NCI-H1048 (cell line): ENCODE measurements at regions not wholly inside any gene's neighbourhood (a gene's known extent, or its start where the extent isn't known, plus 50 kb on each side); places are given as distances from the start of the nearest gene placed in this dataset.
"Not testable (repeated sequence)": the region's sequence is repeated elsewhere in the genome, so short reads cannot be mapped to it uniquely, and the experiment has no call there.

Source experiments
- DNase-seq: peaks from one replicate; lab custom pipeline; 2025; lab: John Stamatoyannopoulos, UW

DNA sequence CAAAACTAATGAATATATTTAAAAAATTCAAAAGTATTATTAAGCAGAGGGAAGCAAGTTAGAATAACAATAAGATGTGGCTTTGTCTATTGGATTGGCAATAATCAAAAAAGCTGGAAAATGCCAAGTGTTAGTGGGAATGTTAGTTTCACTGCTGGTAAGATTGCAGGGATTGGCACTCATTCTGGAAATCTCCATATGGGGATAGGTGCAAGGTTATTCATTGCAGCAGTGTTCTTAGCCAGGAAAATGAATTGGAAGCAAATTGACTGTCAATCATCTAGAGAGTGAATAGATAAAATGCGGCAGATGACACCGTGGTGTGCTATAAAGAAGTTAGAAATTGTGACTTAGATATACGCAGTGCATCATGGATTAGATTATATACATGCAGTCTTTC, 1615.5 kb upstream of the PCDH7 start:
- DNase-seq, result no peak

DNA sequence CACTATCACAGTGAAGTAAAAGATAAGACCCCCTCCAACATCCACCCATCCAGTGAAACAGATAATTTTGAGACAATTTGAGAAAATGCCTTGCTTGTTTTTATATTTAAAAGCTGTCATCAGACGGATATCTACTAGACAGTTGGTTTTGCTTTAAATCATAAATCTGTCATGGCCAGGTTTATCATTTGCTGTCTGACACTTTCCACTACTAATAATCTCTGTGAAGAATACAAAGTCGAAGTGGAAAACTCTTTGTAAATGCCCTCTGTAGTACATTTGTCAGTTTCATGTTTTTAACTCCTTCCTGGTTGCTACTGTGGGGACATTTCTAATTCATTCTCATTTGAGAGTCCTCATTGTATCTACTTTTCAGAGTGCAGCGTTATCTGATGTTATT, 1606.2 kb upstream of the PCDH7 start:
- DNase-seq, result no peak

DNA sequence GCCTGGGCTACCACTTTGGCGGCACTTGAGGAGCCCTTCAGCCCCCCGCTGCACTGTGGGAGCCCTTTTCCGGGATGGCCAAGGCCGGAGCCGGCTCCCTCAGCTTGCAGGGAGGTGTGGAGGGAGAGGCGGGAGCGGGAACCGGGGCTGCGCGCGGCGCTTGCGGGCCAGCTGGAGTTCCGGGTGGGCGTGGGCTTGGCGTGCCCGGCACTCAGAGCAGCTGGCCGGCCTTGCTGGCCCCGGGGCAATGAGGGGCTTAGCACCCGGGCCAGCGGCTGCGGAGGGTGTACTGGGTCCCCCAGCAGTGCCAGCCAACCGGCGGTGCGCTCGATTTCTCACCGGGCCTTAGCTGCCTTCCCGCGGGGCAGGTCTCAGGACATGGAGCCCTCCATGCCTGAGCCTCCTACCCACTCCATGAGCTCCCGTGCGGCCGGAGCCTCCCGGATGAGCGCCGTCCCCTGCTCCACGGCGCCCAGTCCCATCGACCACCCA, 1602.9 kb upstream of the PCDH7 start:
- DNase-seq, result not testable (repeated sequence)

DNA sequence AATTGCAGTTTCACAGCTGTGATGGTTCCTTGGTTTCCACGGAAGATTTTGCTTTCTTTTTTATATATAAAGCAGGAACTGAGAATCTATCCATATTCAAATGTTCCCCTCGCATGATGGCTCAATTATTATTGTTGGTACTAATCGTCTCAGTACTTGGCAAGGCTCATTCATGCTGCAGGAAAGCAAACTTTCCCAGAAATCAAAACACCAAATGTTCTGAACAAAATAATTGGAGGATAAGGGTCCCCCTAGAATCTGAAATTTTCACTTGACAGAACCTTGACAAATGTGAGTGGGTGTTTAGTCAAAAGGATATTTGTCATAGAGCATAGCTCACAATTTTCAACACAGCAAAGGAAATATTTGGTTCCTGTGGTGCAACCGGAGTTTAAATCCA, 1598.6 kb upstream of the PCDH7 start:
- DNase-seq, result no peak

DNA sequence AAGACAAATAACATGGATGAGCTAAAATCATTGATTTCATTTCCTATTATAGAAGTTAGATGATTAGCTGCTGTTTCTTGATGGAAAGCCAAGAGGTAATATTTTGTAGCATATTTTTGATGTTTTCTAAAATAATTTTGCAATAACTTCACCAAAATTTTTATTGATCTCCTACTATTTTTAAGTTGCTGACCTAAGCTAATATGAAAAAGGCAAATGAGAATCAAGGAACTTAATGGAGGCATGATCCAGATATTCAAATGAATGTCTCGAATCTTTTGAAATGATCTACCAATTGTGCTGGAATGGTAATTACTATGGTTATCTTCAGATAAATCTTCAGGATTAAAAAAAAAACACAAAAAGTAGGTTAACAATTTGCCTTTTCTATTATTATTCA, 1591.4 kb upstream of the PCDH7 start:
- DNase-seq, result no peak

DNA sequence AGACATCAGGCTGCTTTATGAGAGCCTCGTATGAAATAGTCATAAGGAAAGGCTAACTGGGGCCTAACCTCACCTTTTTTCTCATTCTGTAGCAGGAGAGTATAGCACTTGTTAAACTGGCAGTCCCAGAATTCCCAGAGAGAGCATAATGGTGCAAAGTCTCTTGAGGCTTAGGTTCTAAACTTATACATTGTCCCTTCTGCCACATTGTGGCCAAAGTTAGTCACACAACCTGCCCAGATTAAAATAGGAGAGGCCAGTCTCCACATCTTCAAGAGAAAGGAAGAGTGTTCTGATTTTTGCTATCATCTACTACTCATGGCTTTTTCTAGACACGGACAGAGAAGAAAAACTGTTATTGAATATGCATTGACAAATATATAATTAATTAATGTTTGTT, 1588.9 kb upstream of the PCDH7 start:
- DNase-seq, result no peak

DNA sequence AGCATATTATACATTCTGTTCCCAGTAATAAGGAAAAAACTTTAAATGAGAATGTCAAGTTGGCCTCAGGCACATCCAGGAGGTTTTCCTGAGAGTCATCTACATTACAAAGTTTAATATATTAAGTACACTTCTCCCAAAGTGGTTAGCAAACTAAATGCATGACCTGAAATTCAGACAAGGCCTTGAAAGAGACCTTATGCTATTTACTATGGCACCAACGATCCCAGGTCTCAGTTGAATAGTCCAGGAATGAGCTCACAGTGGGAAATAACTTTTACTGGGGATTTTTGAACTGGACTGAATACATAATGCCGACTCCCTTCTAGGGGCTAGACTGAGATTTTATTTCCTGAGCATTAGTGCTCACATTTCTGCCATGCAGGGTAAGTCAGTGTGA, 1577.5 kb upstream of the PCDH7 start:
- no peak for DNase-seq

DNA sequence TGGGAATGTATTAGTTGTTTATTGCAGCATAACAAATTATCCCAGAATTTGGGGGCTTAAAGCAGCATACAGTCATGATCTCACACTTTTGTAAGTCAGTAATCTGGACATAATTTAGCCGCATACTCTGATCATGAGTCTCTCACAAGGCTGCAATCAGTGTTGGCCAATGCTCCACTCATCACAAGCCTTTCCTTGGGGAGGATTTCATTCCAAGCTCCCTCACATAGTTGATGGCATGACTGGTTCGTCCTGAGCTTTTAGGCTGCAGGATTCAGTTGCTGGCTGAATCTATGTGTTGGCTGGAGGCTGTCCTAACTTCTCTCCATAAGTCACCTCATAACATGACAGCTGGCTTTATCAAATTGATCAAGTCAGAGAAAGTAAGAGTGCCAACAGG, 1568.6 kb upstream of the PCDH7 start:
- DNase-seq, result no peak

DNA sequence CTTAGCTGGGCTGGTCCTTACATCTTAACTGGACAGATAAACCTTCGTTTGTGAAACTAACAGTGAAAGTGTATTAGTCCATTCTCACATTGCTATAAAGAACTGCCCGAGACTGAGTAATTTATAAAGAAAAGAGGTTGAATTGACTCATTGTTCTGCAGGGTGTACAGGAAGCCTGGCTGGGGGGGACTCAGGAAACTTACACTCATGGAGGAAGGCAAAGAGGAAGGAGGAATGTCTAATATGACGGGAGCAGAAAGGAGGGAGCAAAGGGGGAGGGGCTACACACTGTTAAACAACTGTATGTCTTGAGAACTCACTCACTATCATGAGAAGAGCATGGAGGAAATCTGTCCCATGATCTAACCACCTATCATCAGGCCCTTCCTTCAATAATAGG, 1566.5 kb upstream of the PCDH7 start:
- DNase-seq, result no peak

DNA sequence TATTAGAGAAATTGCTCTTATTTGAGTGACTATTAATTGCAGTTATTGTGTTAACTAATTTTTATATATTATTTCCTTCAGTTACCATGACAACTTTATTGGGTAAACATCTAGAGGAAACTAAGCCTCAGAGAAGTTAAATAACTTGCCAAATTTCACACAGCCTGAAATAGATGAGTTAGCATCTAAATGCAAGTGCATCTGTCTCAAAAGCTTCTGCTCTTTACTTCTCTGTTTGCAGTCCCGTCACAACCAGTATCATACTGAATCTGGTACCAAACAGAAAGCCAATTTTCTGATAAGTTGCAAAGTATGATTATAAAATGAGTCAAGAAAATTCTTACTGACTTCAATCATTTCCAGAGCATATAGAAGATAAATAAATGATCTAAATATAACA, 1544.9 kb upstream of the PCDH7 start:
- no peak for DNase-seq

DNA sequence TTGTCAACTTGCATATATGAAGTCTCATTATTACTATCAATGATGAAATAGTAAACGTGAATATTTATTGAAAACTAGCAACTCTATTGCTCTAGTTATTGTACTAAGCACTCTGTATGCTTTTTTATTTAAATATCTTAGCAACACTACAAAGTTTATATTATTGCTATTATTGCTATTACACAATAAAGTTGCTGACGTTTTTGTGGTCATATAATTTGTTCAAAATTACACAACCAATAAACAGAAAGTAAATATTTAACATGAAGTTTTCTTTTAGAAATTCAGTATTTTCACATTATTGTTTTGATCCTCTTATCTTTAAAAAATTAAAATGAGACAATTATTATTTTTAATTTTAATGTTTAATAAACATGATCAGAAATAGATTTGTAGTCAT, 1521.1 kb upstream of the PCDH7 start:
- DNase-seq, result no peak

DNA sequence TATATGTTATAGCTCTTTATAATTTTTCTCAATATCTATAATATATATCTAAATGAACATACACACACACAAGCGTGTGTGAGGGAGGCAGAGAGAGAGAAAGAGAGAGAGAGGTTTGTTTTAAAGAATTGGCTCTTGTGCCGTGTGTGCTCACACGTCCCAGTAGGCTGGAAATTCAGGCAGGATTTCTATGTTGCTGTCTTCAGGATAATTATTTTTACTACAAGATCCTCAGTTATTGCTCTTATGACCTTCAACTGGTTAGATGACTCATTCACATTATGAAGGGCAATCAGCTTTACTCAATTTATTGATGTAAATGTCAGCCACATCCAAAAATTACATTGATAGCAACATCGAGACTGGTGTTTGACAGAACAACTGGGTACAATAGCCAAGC, 1520.7 kb upstream of the PCDH7 start:
- no peak for DNase-seq

DNA sequence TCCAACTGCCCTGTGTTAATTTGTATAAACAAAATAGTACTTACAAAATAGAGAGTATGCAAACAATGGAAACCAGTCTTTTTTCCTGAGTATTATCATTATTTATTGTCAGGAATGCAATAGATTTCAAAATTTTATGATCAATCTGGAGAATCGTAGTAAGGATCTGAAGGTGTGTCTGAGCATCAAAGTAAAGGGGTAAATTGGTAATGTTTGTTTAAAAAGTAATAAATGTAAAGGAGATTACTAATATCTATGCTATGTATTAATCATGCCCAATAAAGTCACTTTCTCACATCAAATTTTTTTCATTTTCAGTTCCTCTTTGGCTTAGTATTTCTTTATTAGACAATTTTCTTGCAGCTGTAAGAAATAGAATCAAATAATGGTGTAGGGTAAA, 1507.1 kb upstream of the PCDH7 start:
- DNase-seq, result no peak

DNA sequence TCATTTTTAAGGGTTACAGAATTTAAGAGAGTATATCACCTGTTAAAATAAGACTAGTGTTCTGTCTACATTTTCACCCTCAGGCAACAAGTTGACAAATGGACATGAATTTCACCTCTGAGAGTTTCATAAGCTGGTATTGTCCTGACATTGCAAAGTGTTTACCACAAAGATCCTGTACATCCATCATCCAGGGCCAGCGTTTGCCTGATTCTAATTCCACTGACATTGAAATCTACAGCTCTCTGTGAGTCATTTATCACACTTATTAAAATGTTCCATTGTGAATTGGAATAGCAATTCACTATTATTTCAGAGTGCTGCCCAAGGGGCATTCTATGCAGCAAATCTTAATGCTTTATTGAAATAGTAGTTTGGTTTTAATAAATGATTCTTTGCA, 1499.4 kb upstream of the PCDH7 start:
- DNase-seq, result no peak

DNA sequence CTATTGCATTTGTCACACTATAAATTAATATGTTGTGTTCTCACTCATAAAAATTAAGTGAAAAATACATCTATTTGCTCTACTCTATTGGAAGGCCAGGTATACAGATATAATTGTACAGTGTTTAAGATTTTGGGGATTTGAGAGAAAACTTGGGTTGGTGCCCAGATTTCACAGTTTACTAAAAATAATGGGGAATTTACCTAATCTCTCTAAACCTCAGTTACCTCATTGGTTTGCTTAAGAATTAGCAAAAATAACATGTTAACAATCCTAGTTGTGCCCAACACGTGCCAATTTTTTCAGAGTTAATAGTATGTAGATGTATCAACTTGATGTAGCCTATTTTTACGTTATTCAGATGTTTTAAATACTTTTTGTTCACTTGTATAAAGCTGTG, 1495.3 kb upstream of the PCDH7 start:
- DNase-seq, result no peak

DNA sequence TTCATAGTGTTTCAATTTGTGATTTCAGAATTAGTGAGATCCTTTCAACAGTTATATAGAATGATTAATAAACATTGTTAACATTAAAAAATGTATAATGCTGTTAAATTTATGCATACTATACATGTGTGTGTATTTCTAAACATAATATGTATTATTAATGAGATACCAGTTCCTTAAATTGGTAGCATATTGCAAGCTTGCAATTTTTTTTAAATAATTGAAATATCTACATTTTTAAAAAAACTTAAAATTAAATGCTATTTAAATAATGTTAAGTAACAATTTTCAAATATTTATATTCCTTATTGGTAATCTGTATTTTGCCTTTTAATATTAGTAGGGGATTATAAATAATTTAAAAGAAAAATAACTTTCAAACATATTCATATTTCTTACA, 1479.5 kb upstream of the PCDH7 start:
- DNase-seq, result no peak

DNA sequence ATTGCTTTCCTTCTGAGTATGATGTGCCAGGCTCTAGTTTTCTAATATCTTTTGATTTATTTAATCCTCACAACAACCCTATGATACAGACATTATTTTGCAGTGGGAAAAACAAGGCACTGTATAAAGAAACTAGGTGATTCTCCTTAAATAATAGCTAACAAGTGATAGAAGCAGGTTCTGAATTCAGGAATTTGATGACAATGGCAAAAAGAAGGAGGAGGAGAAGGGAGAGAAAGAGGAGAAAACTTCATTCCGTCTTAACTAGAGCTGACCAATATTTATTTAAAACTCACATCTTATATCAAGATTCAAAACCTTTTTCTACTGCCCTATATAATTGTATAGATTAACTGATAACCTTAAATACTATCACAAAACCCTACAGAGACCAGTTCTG, 1477.1 kb upstream of the PCDH7 start:
- no peak for DNase-seq

DNA sequence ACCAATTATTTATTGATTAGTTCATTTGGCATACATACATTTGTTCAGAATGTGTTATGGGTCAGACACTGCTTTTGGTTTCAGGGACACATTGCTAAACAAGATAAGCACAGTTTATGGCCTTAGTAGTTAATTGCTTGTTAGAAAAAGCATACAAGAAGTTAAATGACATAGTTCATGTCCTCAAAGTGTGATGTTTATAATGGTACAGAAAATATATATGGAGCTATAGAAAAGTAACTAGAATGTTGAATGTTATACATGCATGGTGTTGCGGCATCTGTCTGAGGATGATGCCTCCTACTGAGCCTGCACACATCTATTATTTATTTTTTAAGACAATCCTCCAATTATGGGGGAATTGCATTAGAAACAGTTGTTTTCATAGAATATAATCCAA, 1476.3 kb upstream of the PCDH7 start:
- no peak for DNase-seq

DNA sequence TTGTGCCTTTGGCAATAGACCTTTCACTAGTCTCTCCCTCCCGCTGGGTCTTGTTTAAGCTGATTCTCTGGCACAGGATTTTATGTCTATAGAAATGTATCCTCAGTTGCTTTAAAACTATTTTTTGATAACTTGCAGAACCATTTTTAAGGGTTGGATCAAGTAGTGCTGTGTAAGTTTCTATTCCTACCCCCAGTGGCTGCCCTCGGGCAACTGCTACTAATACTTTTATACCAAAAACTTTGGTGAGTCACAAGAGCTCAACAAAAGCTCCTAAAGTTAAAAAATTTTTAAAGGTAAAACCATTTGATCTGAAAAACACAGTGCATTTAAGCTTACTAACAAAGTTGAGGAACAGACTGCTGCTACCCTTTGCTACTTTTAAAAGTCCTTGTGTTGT, 1460.6 kb upstream of the PCDH7 start:
- no peak for DNase-seq

DNA sequence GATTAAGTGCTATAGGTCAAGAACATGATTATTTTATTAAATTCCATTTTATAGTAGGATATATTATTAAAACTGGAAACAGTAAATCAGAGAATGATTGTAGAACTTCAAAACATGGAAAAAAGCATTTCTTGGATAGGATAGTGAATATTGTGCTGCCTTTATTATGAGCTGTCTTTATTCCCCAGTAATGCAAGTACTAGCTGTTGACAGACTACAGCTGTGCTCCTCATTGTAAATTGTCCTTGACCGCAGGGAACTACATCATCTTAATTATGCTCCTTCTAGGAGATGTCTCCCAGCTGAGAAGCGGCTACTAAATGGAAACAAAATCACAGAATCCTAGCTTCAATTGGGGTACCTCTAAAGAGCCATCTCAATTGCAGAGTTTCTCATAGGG, 1457.2 kb upstream of the PCDH7 start:
- no peak for DNase-seq

DNA sequence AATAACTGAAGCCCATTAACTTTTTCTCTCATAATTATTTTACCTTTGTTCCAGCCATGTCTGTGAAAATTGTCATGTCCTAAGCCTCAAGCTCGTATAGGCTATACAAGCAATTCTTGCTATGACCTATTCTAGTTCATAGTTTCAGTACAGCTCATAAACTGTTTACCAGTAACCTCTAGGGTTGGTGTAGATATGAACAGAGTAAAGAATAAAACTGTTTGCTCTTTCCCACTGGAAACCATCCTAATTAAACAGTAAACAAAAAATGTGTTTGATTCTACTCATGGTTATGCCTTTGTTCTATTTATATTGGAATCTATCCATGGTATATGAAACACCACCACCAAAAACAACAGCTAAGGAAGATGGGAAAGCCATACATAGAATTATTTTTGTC, 1444.0 kb upstream of the PCDH7 start:
- no peak for DNase-seq

DNA sequence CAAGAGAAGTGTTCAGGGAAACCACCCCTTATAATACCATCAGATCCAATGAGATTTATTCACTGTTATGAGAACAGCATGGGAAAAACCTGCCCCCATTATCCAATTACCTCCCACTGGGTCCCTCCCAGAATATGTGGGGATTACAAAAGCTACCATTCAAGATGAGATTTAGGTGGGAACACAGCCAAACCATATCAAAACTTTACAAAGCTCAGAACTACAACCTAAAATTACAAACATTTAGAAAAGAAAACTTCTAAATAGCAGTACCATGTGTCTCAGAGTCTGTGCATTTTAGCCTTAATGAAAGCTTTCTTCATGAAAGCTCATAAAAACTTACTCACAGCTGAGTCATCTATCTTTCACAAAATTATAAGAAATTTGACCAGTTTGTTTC, 1442.8 kb upstream of the PCDH7 start:
- DNase-seq, result no peak

DNA sequence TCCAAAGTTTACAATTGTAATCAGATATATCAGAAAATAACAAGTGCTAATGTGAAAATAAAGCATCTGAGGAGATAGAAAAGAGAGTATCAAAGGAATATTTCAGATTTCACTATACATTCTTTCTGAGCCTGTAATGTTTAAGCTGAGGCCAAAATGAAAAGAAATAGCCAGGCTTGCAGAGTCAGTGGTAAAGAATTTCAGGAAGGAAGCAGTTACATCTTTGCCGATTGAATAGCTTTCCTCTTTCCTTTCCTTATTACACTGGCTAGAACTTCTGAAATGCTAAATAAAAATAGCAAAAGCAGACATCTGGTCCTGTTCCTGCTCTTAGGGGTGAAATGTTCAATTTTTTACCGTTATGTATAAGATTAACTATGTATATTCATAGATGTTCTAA, 1441.6 kb upstream of the PCDH7 start:
- no peak for DNase-seq

DNA sequence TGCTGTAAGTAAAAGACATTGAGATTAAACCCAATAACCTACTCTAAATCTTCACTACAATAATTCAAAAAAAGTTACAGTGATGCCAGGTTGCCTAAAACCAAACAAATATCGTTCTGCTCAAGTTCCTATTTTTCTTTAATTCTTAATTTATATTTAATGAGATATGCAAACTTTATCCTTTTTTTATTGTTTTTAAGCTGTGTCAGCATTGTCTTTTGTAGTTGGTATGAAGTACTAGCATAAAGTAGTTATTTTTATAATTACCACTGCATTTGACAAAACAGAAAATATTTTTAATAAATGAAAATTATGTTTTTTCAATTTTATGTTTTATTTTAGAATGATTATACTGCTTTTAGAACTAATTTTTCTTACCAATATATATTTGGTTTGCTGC, 1431.1 kb upstream of the PCDH7 start:
- no peak for DNase-seq

DNA sequence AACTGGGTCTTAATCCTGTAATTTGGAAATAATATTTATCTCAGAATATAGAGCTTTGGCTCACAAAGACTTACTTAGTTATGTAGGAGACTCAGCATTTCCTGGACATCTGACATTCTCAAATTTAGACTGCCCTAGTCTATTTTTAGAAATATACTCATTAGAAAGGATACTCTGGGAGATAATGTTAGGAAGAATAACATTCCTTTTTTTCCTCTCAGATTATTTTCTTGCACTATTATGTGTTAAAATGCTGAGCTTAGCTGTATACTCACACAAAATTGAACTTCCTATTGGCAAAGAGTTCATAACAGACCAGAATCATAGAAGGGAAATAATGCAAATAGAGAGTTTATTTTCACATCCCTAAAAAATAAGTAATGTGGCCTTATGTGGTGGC, 1424.9 kb upstream of the PCDH7 start:
- DNase-seq, result no peak
